B cell (primary cell): ENCODE measurements at regions not wholly inside any gene's neighbourhood (a gene's known extent, or its start where the extent isn't known, plus 50 kb on each side); places are given as distances from the start of the nearest gene placed in this dataset.

Source experiments
- ATAC-seq: fragments of 200-7000 bp; cut with Tn5 transposase; one replicate; pipeline ENCODE4 v1.10.0; 2021; ENCODE audit warnings: low read depth, mild to moderate bottlenecking, moderate number of reproducible peaks, moderate library complexity
- CTCF ChIA-PET: fragments of 350-600 bp; sonication (Branson Sonifier 250); formaldehyde crosslinking; loops from one replicate; lab custom pipeline; 2021; ENCODE audit warnings: antibody characterized with exemption, inconsistent platforms; lab: Charles Lee
- POLR2A ChIA-PET: fragments of 350-600 bp; sonication (Branson Sonifier 250); formaldehyde crosslinking; loops from one replicate; lab custom pipeline; 2021; ENCODE audit warnings: antibody characterized with exemption; lab: Charles Lee
- DNase-seq: peaks from one replicate; pipeline ENCODE4 v3.0.0; 2013
- H2AFZ ChIP-seq: 2 replicates; pipeline ENCODE4 v1.6.1; 2012; ENCODE audit warnings: mild to moderate bottlenecking, low read depth, low read length; ENCODE audit not compliant: insufficient read depth, poor library complexity, severe bottlenecking
- H3K27ac ChIP-seq, 2 donors: 1 replicate in 1 of 2; 2 replicates in 1 of 2; pipeline ENCODE4 v1.5.1; 2012 to 2013; ENCODE audit warnings: low read length in 2 of 2, mild to moderate bottlenecking in 2 of 2, moderate library complexity in 1 of 2
- H3K27me3 ChIP-seq, 4 experiments: fragments of 200-600 bp in 1 of 4; sonication (generic) in 1 of 4; replicated peaks in 1 of 4; 1 replicate in 2 of 4; 2 replicates in 2 of 4; pipeline versions ENCODE4 v1.6.1 to v1.7.0; 2013 to 2016; ENCODE audit warnings: low read length in 3 of 4, mild to moderate bottlenecking in 2 of 4, mixed read lengths in 1 of 4, moderate library complexity in 1 of 4; ENCODE audit not compliant: insufficient read depth in 4 of 4, control insufficient read depth in 3 of 4; ENCODE audit errors: control extremely low read depth in 1 of 4
- H3K36me3 ChIP-seq, 2 experiments: replicated peaks in 1 of 2; 1 replicate in 1 of 2; 2 replicates in 1 of 2; pipeline versions ENCODE4 v1.6.1 to v1.7.1; 2013; ENCODE audit warnings: low read length in 1 of 2; ENCODE audit not compliant: insufficient read depth in 2 of 2, control insufficient read depth in 1 of 2; ENCODE audit errors: control extremely low read depth in 1 of 2, extremely low read depth in 1 of 2
- H3K4me1 ChIP-seq, 2 donors: fragments of 200-600 bp in 1 of 2; sonication (generic) in 1 of 2; 1 replicate in 1 of 2; 2 replicates in 1 of 2; pipeline versions ENCODE4 v1.5.1 to v1.6.1; 2013 to 2017; ENCODE audit warnings: low read length in 2 of 2; ENCODE audit not compliant: control insufficient read depth in 2 of 2, insufficient read depth in 2 of 2
- H3K4me2 ChIP-seq: replicated peaks from 2 replicates; pipeline ENCODE3; 2012; ENCODE audit warnings: mild to moderate bottlenecking, low read depth, low read length; ENCODE audit not compliant: poor library complexity, severe bottlenecking
- H3K4me3 ChIP-seq, 5 experiments: fragments of 200-600 bp in 1 of 5; sonication (generic) in 1 of 5; 1 replicate in 3 of 5; 2 replicates in 2 of 5; pipeline versions ENCODE4 v1.5.1 to v1.7.0; 2011 to 2016; ENCODE audit warnings: low read length in 4 of 5, mild to moderate bottlenecking in 4 of 5, low read depth in 2 of 5, control low read depth in 1 of 5, moderate library complexity in 1 of 5; ENCODE audit not compliant: insufficient read depth in 1 of 5; ENCODE audit errors: control extremely low read depth in 1 of 5, extremely low read depth in 1 of 5
- H3K79me2 ChIP-seq: fragments of 200-600 bp; sonication (generic); one replicate; pipeline ENCODE4 v1.6.0; 2016; ENCODE audit warnings: low read length; ENCODE audit not compliant: control insufficient read depth, insufficient read depth
- H3K9ac ChIP-seq: fragments of 200-600 bp; sonication (generic); 2 replicates; pipeline ENCODE4 v1.6.1; 2017; ENCODE audit warnings: mild to moderate bottlenecking, low read length, moderate library complexity
- H3K9me3 ChIP-seq, 3 donors: one replicate each; pipeline versions ENCODE4 v1.6.1 to v1.7.1; 2013; ENCODE audit warnings: low read length in 2 of 3; ENCODE audit not compliant: control insufficient read depth in 2 of 3, insufficient read depth in 1 of 3; ENCODE audit errors: control extremely low read depth in 1 of 3
- H4K20me1 ChIP-seq: 2 replicates; pipeline ENCODE4 v1.6.0; 2012; ENCODE audit warnings: mild to moderate bottlenecking, low read length; ENCODE audit not compliant: insufficient read depth, control insufficient read depth, poor library complexity, severe bottlenecking
- H3K27ac Mint-ChIP-seq: one replicate; pipeline ENCODE4 v1.8.0; 2021; ENCODE audit warnings: mixed read lengths
- H3K27me3 Mint-ChIP-seq: one replicate; pipeline ENCODE4 v1.8.0; 2021; ENCODE audit warnings: mixed read lengths
- H3K4me1 Mint-ChIP-seq: one replicate; pipeline ENCODE4 v1.8.0; 2021; ENCODE audit warnings: mixed read lengths
- H3K4me3 Mint-ChIP-seq: one replicate; pipeline ENCODE4 v1.8.0; 2021; ENCODE audit warnings: mixed read lengths
- H3K9me3 Mint-ChIP-seq: one replicate; pipeline ENCODE4 v1.8.0; 2022; ENCODE audit warnings: mixed read lengths; ENCODE audit not compliant: insufficient read depth
- CTCF ChIP-seq: fragments of 200-600 bp; IDR thresholded peaks from one replicate; pipeline ENCODE4 v1.8.0; 2022; ENCODE audit warnings: antibody characterized with exemption, mild to moderate bottlenecking
- EZH2 ChIP-seq: IDR thresholded peaks from 2 replicates; pipeline ENCODE4 v1.6.1; 2012; ENCODE audit warnings: borderline replicate concordance, low read depth, mild to moderate bottlenecking, moderate library complexity, low read length; ENCODE audit not compliant: insufficient read depth, poor library complexity, severe bottlenecking
- WGBS: methylation state at CpG from one replicate; pipeline ENCODE4 v1.1.5; 2013; ENCODE audit warnings: missing lambda C conversion rate; ENCODE audit not compliant: insufficient coverage; 5-methylcytosine and 5-hydroxymethylcytosine counted together
- intact Hi-C: fragments of 100-400 bp; cut with micrococcal nuclease; formaldehyde crosslinking; loops from one replicate; pipeline ENCODE4 v1.10.0; 2022

GRCh38 chr12:14058717-14059116, 77.3 kb upstream of the GRIN2B start:
- no peak for TF ChIP-seq CTCF
- TF ChIP-seq EZH2 = no peak
- H3K79me2 ChIP-seq = no peaks in the 10 kb centered on the region
- no peak overlapping the region for H3K9ac ChIP-seq
- Mint-ChIP-seq H3K4me1 (no peaks in the 10 kb centered on the region), H3K9me3 (no peaks in the 10 kb centered on the region), H3K27me3 (peaks cover 19% of the 10 kb centered on the region), H3K4me3 (no peak overlapping the region), H3K27ac (no peak overlapping the region)
- no peaks in the 10 kb centered on the region for H3K4me1 ChIP-seq
- intact Hi-C loops = no loop called here
- no peak overlapping the region for H2AFZ ChIP-seq
- 90% methylated on average over 1 of the region's 1 CpG for WGBS
- DNase-seq (no peak), ATAC-seq (no peak)
- no peaks in the 10 kb centered on the region for H4K20me1 ChIP-seq
- no peaks in the 10 kb centered on the region for H3K9me3 ChIP-seq
- H3K4me2 ChIP-seq = no peak overlapping the region
- no peaks in the 10 kb centered on the region for H3K36me3 ChIP-seq
- no peak overlapping the region for H3K4me3 ChIP-seq
- H3K27ac ChIP-seq = no peak overlapping the region
- ChIA-PET CTCF (no interaction called here), POLR2A (no interaction called here)
- H3K27me3 ChIP-seq = peaks cover 0 to 2% (median 0%) of the 10 kb centered on the region in 4 experiments

GRCh38 chr12:14059548-14059947, 78.1 kb upstream of the GRIN2B start:
- TF ChIP-seq EZH2 (no peak), CTCF (no peak)
- Mint-ChIP-seq H3K27ac (no peak overlapping the region), H3K4me3 (no peak overlapping the region), H3K9me3 (no peaks in the 10 kb centered on the region), H3K27me3 (peaks cover 19% of the 10 kb centered on the region), H3K4me1 (no peaks in the 10 kb centered on the region)
- intact Hi-C loops = no loop called here
- no peaks in the 10 kb centered on the region for H3K4me1 ChIP-seq
- H3K9me3 ChIP-seq = no peaks in the 10 kb centered on the region
- peaks cover 0 to 2% (median 0%) of the 10 kb centered on the region in 4 experiments for H3K27me3 ChIP-seq
- H3K79me2 ChIP-seq = no peaks in the 10 kb centered on the region
- no CpG with 5 or more reads among the region's 2 CpGs for WGBS
- ChIA-PET POLR2A (no interaction called here), CTCF (no interaction called here)
- H3K36me3 ChIP-seq = no peaks in the 10 kb centered on the region
- no peak overlapping the region for H3K4me2 ChIP-seq
- no peak overlapping the region for H3K9ac ChIP-seq
- H3K27ac ChIP-seq = no peak overlapping the region
- DNase-seq (no peak), ATAC-seq (no peak)
- H2AFZ ChIP-seq = no peak overlapping the region
- H3K4me3 ChIP-seq = no peak overlapping the region
- H4K20me1 ChIP-seq = no peaks in the 10 kb centered on the region
